Progenitor cell of endocrine pancreas (in vitro differentiated cells): ENCODE measurements at regions not wholly inside any gene's neighbourhood (a gene's known extent, or its start where the extent isn't known, plus 50 kb on each side); places are given as distances from the start of the nearest gene placed in this dataset.

ENCODE experiments used
- DNase-seq: peaks from one replicate; pipeline ENCODE4 v3.0.0; 2021; ENCODE audit warnings: low spot score; ENCODE audit not compliant: unreplicated experiment
- H3K27ac Mint-ChIP-seq: 2 replicates; pipeline ENCODE4 v1.8.0; 2021; ENCODE audit warnings: mild to moderate bottlenecking, moderate library complexity, mixed read lengths
- H3K27me3 Mint-ChIP-seq: 2 replicates; pipeline ENCODE4 v1.8.0; 2021; ENCODE audit warnings: mixed read lengths
- H3K36me3 Mint-ChIP-seq: 2 replicates; pipeline ENCODE4 v1.8.0; 2022; ENCODE audit warnings: mixed read lengths; ENCODE audit not compliant: insufficient read depth
- H3K4me1 Mint-ChIP-seq: 2 replicates; pipeline ENCODE4 v1.8.0; 2021; ENCODE audit warnings: low read depth, mixed read lengths
- H3K4me3 Mint-ChIP-seq: 2 replicates; pipeline ENCODE4 v1.8.0; 2021; ENCODE audit warnings: low read depth, mild to moderate bottlenecking, moderate library complexity, mixed read lengths
- H3K9me3 Mint-ChIP-seq: 2 replicates; pipeline ENCODE4 v1.8.0; 2021; ENCODE audit warnings: low read depth, mixed read lengths
- CTCF ChIP-seq: fragments of 200-600 bp; sonication (generic); IDR thresholded peaks from one replicate; pipeline ENCODE4 v1.5.0; 2021; ENCODE audit warnings: antibody characterized with exemption, mild to moderate bottlenecking; ENCODE audit not compliant: unreplicated experiment

- TF ChIP-seq CTCF: no peak
- H3K27me3 Mint-ChIP-seq: no peaks in the 10 kb centered on the region
- H3K4me1 Mint-ChIP-seq: no peaks in the 10 kb centered on the region
These were observed 282.1 kb upstream of the POU1F1 start for GRCh38 chr3:87558492-87558891.

DNA sequence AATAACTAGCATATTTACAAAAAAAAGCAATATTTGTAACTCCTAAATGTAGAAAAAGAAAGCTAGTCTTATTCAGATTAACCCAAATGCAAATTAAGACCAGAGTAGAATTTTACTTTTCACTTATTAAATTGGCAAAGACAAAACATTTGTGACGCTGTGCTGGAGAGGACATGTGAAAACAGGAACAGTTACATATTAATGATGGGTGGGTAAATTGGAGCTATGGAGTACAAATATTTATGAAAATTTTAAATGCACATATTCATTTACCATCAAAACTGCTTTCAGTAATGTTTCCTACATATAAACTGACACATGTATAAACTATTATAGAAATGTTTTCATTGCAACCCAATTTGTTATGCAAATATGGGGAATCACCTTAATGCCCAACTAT, 278.9 kb upstream of the POU1F1 start:
- no peaks in the 10 kb centered on the region for H3K27me3 Mint-ChIP-seq
- no peak for DNase-seq
- H3K27ac Mint-ChIP-seq: no peak overlapping the region
- H3K4me1 Mint-ChIP-seq: peaks cover 6% of the 10 kb centered on the region
- TF ChIP-seq CTCF: no peak
- H3K4me3 Mint-ChIP-seq: no peak overlapping the region
- H3K36me3 Mint-ChIP-seq: no peaks in the 10 kb centered on the region
- no peaks in the 10 kb centered on the region for H3K9me3 Mint-ChIP-seq

More at GRCh38 chr3:87558492-87558891, 282.1 kb upstream of the POU1F1 start:
- no peaks in the 10 kb centered on the region for H3K36me3 Mint-ChIP-seq
- no peak overlapping the region for H3K4me3 Mint-ChIP-seq
- no peak overlapping the region for H3K27ac Mint-ChIP-seq
- no peak for DNase-seq
- no peaks in the 10 kb centered on the region for H3K9me3 Mint-ChIP-seq

DNA sequence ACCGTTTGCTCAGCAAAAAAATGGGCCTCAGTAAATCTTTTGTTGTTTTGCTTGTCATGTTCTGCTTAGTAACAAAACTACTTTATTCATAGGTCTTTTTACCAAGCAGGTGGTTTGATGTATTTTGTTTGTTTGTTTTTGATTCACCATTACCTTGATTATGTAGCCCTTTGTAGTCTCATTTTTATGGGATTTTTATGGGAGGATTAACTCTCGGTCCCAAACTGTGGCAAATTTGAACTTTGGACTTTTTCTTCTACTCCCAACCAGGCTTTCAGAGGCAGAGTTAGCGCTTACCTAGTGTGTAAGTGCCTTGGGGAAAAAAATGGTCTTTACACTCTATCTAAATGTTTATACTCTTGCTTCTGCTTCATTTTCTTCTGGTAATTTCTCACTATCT, 276.7 kb upstream of the POU1F1 start:
- DNase-seq: no peak
- no peaks in the 10 kb centered on the region for H3K27me3 Mint-ChIP-seq
- H3K4me3 Mint-ChIP-seq: no peak overlapping the region
- no peaks in the 10 kb centered on the region for H3K9me3 Mint-ChIP-seq
- TF ChIP-seq CTCF: no peak
- no peaks in the 10 kb centered on the region for H3K36me3 Mint-ChIP-seq
- peaks cover 7% of the 10 kb centered on the region for H3K4me1 Mint-ChIP-seq
- H3K27ac Mint-ChIP-seq: no peak overlapping the region

DNA sequence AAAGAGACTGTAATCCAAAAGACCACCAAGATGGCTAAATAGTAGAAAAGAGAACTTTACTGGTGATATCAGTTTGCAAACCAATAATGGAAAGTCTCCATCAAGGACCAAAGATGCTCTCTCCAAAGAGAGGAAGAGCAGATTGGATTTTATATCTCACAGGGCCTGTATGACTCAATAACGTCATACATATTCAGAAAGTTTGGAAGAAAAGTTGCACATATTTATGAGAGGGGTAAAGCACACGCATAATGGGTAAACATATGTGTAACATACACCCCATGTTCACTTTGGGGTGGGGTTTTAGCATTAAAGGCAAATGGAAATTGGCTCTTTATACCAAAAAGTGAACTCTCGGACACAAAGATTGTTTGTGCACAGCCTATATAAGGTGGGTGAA, 274.5 kb upstream of the POU1F1 start:
- no peak for TF ChIP-seq CTCF
- no peaks in the 10 kb centered on the region for H3K9me3 Mint-ChIP-seq
- H3K4me1 Mint-ChIP-seq: peaks cover 7% of the 10 kb centered on the region
- H3K27ac Mint-ChIP-seq: no peak overlapping the region
- no peaks in the 10 kb centered on the region for H3K27me3 Mint-ChIP-seq
- H3K4me3 Mint-ChIP-seq: no peak overlapping the region
- H3K36me3 Mint-ChIP-seq: no peaks in the 10 kb centered on the region
- no peak for DNase-seq

DNA sequence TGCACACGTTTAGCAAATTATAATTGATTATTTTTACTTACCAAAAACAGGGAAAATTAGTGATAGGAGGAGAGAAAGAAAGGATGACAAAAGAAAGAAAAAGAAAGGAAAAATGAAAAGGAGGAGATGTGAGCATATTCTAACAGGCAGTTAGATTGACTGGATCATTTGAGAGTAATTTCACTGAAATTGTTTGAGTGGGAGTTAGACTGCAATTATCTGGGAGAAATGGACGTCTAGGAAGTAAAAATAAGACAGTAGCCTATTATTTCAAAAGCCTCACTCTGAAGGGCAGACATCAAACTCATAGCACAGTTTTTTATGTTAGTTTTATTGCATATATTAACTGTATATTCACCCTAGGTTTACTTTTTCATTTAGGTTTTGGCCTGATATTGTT, 272.8 kb upstream of the POU1F1 start:
- peaks cover 7% of the 10 kb centered on the region for H3K4me1 Mint-ChIP-seq
- no peak overlapping the region for H3K27ac Mint-ChIP-seq
- H3K36me3 Mint-ChIP-seq: no peaks in the 10 kb centered on the region
- H3K9me3 Mint-ChIP-seq: peaks cover 4% of the 10 kb centered on the region
- TF ChIP-seq CTCF: no peak
- no peak for DNase-seq
- H3K4me3 Mint-ChIP-seq: no peak overlapping the region
- no peaks in the 10 kb centered on the region for H3K27me3 Mint-ChIP-seq
